ENCODE measurements at regions not wholly inside any gene's neighbourhood (a gene's known extent, or its start where the extent isn't known, plus 50 kb on each side); places are given as distances from the start of the nearest gene placed in this dataset.

- DNase-seq (ENCODE audit: low spot score), result no peak
- TF ChIP-seq CTCF (IDR thresholded peaks at IDR 0.05; ENCODE audit: extremely low read depth, missing control alignments), result no peak
Measured at GRCh38 chr13:24004142-24004899, 107.0 kb upstream of the C1QTNF9B start.

- TF ChIP-seq CTCF (IDR thresholded peaks at IDR 0.05; ENCODE audit: extremely low read depth, missing control alignments), result no peak
- no peak for DNase-seq (ENCODE audit: low spot score)
Measured at GRCh38 chr13:24004971-24005370, 107.7 kb upstream of the C1QTNF9B start.

- TF ChIP-seq CTCF (IDR thresholded peaks at IDR 0.05; ENCODE audit: extremely low read depth, missing control alignments), result no peak
- DNase-seq (ENCODE audit: low spot score), result peak; percentile 37
Measured at GRCh38 chr13:24005755-24006281, 108.5 kb upstream of the C1QTNF9B start.

- TF ChIP-seq CTCF (IDR thresholded peaks at IDR 0.05; ENCODE audit: extremely low read depth, missing control alignments), result no peak
- DNase-seq (ENCODE audit: low spot score), result no peak
Measured at GRCh38 chr13:24006520-24007248, 109.4 kb upstream of the C1QTNF9B start.

- no peak for TF ChIP-seq CTCF (IDR thresholded peaks at IDR 0.05; ENCODE audit: extremely low read depth, missing control alignments)
- no peak for DNase-seq (ENCODE audit: low spot score)
Measured at GRCh38 chr13:24007979-24008620, 110.8 kb upstream of the C1QTNF9B start.

- no peak for TF ChIP-seq CTCF (IDR thresholded peaks at IDR 0.05; ENCODE audit: extremely low read depth, missing control alignments)
Measured at GRCh38 chr13:24008679-24009078, 111.4 kb upstream of the C1QTNF9B start.

GRCh38 chr13:24011266-24011665 lies 114.0 kb upstream of the C1QTNF9B start:
- no peak for DNase-seq (ENCODE audit: low spot score)
- TF ChIP-seq CTCF (IDR thresholded peaks at IDR 0.05; ENCODE audit: extremely low read depth, missing control alignments), result no peak

More at GRCh38 chr13:24008679-24009078, 111.4 kb upstream of the C1QTNF9B start:
- DNase-seq (ENCODE audit: low spot score), result no peak

Data from GM20000 (cell line).